SK-N-MC (cell line): ENCODE measurements at regions not wholly inside any gene's neighbourhood (a gene's known extent, or its start where the extent isn't known, plus 50 kb on each side); places are given as distances from the start of the nearest gene placed in this dataset.

Experiments used
- EZH2 ChIP-seq: fragments of 200-600 bp; sonication (generic); IDR thresholded peaks from one replicate; pipeline ENCODE4 v1.6.1; 2017; ENCODE audit warnings: antibody characterized with exemption
- POLR2AphosphoS5 ChIP-seq: IDR thresholded peaks from 2 replicates; pipeline ENCODE4 v1.6.1; 2012; ENCODE audit warnings: mild to moderate bottlenecking, low read depth, low read length, borderline replicate concordance

DNA sequence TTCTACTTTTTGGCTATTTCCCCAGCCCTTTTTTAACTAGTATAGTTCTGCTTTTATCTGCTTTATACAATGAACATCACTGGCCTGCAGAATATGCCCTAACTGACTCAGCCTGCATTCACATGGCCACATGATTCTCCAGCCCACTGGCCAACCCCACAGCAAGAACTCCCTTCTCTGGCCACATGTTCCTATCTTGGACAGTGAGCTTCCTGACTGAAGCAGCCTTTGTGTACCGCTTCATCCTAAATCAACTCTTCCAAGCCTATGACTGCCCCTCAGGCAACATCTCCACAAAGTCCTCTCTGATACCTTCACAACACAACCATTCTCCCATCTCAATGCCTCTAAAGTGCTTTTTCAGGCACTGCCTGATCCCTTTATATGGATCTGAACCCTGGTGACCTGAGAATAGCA is 214.1 kb downstream of the COL4A1 start:
- no peak for TF ChIP-seq EZH2
- no peak for TF ChIP-seq POLR2AphosphoS5
